ENCODE measurements at regions not wholly inside any gene's neighbourhood (a gene's known extent, or its start where the extent isn't known, plus 50 kb on each side); places are given as distances from the start of the nearest gene placed in this dataset.

GRCh38 chr5:155270725-155271124 lies 257.2 kb downstream of the KIF4B start:
- H3K36me3 ChIP-seq (replicated peaks; ENCODE audit: insufficient read depth, low read length) = no peaks in the 10 kb centered on the region
- no peak for DNase-seq
- no peak overlapping the region for H3K4me3 ChIP-seq (ENCODE audit: low read length)
- TF ChIP-seq EZH2 (optimal IDR thresholded peaks at IDR 0.05; ENCODE audit: low read depth, low read length) (no peak), EZH2phosphoT487 (IDR thresholded peaks at IDR 0.05; ENCODE audit: low read length) (no peak), CTCF (IDR thresholded peaks at IDR 0.05; ENCODE audit: low read length) (no peak)
- no peak overlapping the region for H3K9ac ChIP-seq (ENCODE audit: low read length)
- no peaks in the 10 kb centered on the region for H3K4me1 ChIP-seq (ENCODE audit: low read length)
- H4K20me1 ChIP-seq (ENCODE audit: insufficient read depth, low read length) = no peaks in the 10 kb centered on the region
- no peaks in the 10 kb centered on the region for H3K9me2 ChIP-seq (replicated peaks; ENCODE audit: insufficient read depth, low read length)
- H3K27ac ChIP-seq (ENCODE audit: low read length) = no peak overlapping the region
- H3K4me2 ChIP-seq (ENCODE audit: low read depth, low read length) = no peak overlapping the region
- H2AFZ ChIP-seq (ENCODE audit: low read length) = no peak overlapping the region
- H3K27me3 ChIP-seq (replicated peaks; ENCODE audit: insufficient read depth, low read length) = no peaks in the 10 kb centered on the region
- no peaks in the 10 kb centered on the region for H3F3A ChIP-seq (ENCODE audit: insufficient read depth, low read length)
- H3K9me3 ChIP-seq (replicated peaks; ENCODE audit: insufficient read depth, low read length) = no peaks in the 10 kb centered on the region
- H3K79me2 ChIP-seq (ENCODE audit: low read length) = no peaks in the 10 kb centered on the region

- Histone ChIP-seq H3K4me3 (ENCODE audit: low read length) (no peak overlapping the region), H3K79me2 (ENCODE audit: low read length) (no peaks in the 10 kb centered on the region), H3K4me1 (ENCODE audit: low read length) (no peaks in the 10 kb centered on the region), H4K20me1 (ENCODE audit: insufficient read depth, low read length) (no peaks in the 10 kb centered on the region), H3F3A (ENCODE audit: insufficient read depth, low read length) (no peaks in the 10 kb centered on the region), H3K9me3 (replicated peaks; ENCODE audit: insufficient read depth, low read length) (no peaks in the 10 kb centered on the region), H3K27me3 (replicated peaks; ENCODE audit: insufficient read depth, low read length) (no peaks in the 10 kb centered on the region), H3K4me2 (ENCODE audit: low read depth, low read length) (no peak overlapping the region), H3K27ac (ENCODE audit: low read length) (no peak overlapping the region), H3K9me2 (replicated peaks; ENCODE audit: insufficient read depth, low read length) (no peaks in the 10 kb centered on the region), H3K36me3 (replicated peaks; ENCODE audit: insufficient read depth, low read length) (no peaks in the 10 kb centered on the region), H2AFZ (ENCODE audit: low read length) (no peak overlapping the region), H3K9ac (ENCODE audit: low read length) (no peak overlapping the region)
- TF ChIP-seq EZH2phosphoT487 (IDR thresholded peaks at IDR 0.05; ENCODE audit: low read length) (no peak), EZH2 (optimal IDR thresholded peaks at IDR 0.05; ENCODE audit: low read depth, low read length) (no peak), CTCF (IDR thresholded peaks at IDR 0.05; ENCODE audit: low read length) (no peak)
- DNase-seq = no peak
These were observed 260.9 kb downstream of the KIF4B start for GRCh38 chr5:155274484-155274883.

GRCh38 chr5:155275222-155275621 lies 261.7 kb downstream of the KIF4B start:
- Histone ChIP-seq H3K9me2 (replicated peaks; ENCODE audit: insufficient read depth, low read length) (no peaks in the 10 kb centered on the region), H3K27me3 (replicated peaks; ENCODE audit: insufficient read depth, low read length) (no peaks in the 10 kb centered on the region), H4K20me1 (ENCODE audit: insufficient read depth, low read length) (no peaks in the 10 kb centered on the region), H2AFZ (ENCODE audit: low read length) (no peak overlapping the region), H3K4me2 (ENCODE audit: low read depth, low read length) (no peak overlapping the region), H3K9me3 (replicated peaks; ENCODE audit: insufficient read depth, low read length) (no peaks in the 10 kb centered on the region), H3F3A (ENCODE audit: insufficient read depth, low read length) (no peaks in the 10 kb centered on the region), H3K4me3 (ENCODE audit: low read length) (no peak overlapping the region), H3K4me1 (ENCODE audit: low read length) (no peaks in the 10 kb centered on the region), H3K36me3 (replicated peaks; ENCODE audit: insufficient read depth, low read length) (no peaks in the 10 kb centered on the region), H3K79me2 (ENCODE audit: low read length) (no peaks in the 10 kb centered on the region), H3K27ac (ENCODE audit: low read length) (no peak overlapping the region), H3K9ac (ENCODE audit: low read length) (no peak overlapping the region)
- DNase-seq = no peak
- TF ChIP-seq EZH2 (optimal IDR thresholded peaks at IDR 0.05; ENCODE audit: low read depth, low read length) = no peak
- no peak for TF ChIP-seq CTCF (IDR thresholded peaks at IDR 0.05; ENCODE audit: low read length)
- no peak for TF ChIP-seq EZH2phosphoT487 (IDR thresholded peaks at IDR 0.05; ENCODE audit: low read length)

Data from MM.1S (cell line).